BE2C (cell line): ENCODE measurements at regions not wholly inside any gene's neighbourhood (a gene's known extent, or its start where the extent isn't known, plus 50 kb on each side); places are given as distances from the start of the nearest gene placed in this dataset.

ENCODE experiments used
- DNase-seq: peaks from one replicate; pipeline ENCODE4 v3.0.0-alpha.2; 2020
- H3K27me3 ChIP-seq: fragments of 250-450 bp; sonication (Bioruptor Pico); 2 replicates; pipeline ENCODE4 v1.5.1; 2020; ENCODE audit warnings: mild to moderate bottlenecking
- H3K36me3 ChIP-seq: fragments of 250-450 bp; sonication (Bioruptor Pico); 2 replicates; pipeline ENCODE4 v1.5.1; 2020; ENCODE audit warnings: mild to moderate bottlenecking
- H3K4me1 ChIP-seq: fragments of 250-450 bp; sonication (Bioruptor Pico); 2 replicates; pipeline ENCODE4 v1.5.1; 2020
- H3K4me3 ChIP-seq: 2 replicates; pipeline ENCODE4 v1.5.1; 2011; ENCODE audit warnings: low read depth, low read length
- H3K9me3 ChIP-seq: fragments of 250-450 bp; sonication (Bioruptor Pico); 2 replicates; pipeline ENCODE4 v1.5.1; 2020
- CTCF ChIP-seq: IDR thresholded peaks from 2 replicates; pipeline ENCODE4 v1.5.1; 2012; ENCODE audit warnings: mild to moderate bottlenecking, low read depth, low read length

DNA sequence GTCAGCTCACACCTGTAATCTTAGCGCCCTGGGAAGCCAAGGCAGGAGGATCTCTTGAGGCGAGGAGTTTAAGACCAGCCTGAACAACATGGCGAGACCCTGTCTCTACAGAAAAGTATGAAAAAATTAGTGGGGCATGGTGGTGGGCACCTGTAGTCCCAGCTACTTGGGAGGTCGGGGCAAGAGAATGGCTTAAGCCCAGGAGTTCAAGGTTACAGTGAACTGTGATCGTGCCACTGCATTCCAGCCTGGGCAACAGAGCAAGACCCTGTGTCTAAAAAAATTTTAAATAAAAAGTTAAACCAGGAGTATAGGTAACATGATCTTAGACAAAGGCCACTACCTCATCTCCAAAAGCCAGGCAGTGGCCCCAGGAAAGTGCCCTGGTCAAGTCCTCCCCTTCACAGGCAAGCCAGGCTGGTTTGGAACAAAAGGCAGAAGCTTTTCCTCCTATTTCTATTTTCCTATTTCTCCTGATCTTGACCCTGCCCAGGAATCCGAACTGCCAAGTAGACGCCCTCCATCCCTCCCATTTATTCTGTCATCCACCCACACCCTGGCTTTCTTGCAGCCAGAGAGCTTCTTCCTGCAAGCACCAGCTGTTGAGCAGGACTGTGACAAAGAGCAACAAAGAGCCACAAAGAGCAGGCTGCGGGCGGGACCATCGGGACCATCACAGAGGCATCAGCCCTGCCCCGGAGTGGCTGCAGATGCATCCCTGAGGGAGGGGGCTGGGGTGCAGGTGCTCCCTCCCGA, 149.9 kb upstream of the AFDN start:
- no peaks in the 10 kb centered on the region for H3K36me3 ChIP-seq
- no peak for DNase-seq
- peaks cover 3% of the 10 kb centered on the region; the same call in 1 of the 2 replicates for H3K9me3 ChIP-seq
- TF ChIP-seq CTCF = no peak
- peaks cover 40% of the 10 kb centered on the region for H3K27me3 ChIP-seq
- H3K4me3 ChIP-seq = no peak overlapping the region
- no peaks in the 10 kb centered on the region for H3K4me1 ChIP-seq

DNA sequence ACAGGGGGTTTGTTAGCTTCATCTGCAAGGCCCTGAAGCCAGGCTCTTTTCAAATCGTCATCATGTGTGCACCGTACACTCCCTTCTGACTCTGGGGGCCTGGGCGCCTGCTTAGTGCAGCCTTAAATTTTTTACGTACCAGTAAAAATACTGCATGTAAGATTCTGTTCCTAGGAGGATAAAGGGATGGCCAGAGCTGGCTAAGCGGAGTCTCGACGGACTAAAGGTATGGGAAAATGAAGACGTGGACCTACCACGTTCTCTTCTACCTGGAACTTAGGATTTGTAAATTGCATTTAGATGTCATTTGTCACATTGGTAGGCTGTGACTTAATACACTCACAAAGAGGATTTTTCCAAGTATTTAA, 149.3 kb upstream of the AFDN start:
- H3K27me3 ChIP-seq = peaks cover 44% of the 10 kb centered on the region
- TF ChIP-seq CTCF = no peak
- no peak for DNase-seq
- no peaks in the 10 kb centered on the region for H3K4me1 ChIP-seq
- H3K36me3 ChIP-seq = no peaks in the 10 kb centered on the region
- peaks cover 2% of the 10 kb centered on the region; the same call in 1 of the 2 replicates for H3K9me3 ChIP-seq
- H3K4me3 ChIP-seq = no peak overlapping the region

GRCh38 chr6:167678102-167679101, 148.3 kb upstream of the AFDN start:
- H3K4me3 ChIP-seq = peak overlapping the region; percentile 19; the same call in 1 of the 2 replicates
- peaks cover 49% of the 10 kb centered on the region for H3K27me3 ChIP-seq
- peak; percentile 34 for DNase-seq
- no peaks in the 10 kb centered on the region for H3K9me3 ChIP-seq
- no peak for TF ChIP-seq CTCF
- H3K4me1 ChIP-seq = no peaks in the 10 kb centered on the region
- H3K36me3 ChIP-seq = no peaks in the 10 kb centered on the region

DNA sequence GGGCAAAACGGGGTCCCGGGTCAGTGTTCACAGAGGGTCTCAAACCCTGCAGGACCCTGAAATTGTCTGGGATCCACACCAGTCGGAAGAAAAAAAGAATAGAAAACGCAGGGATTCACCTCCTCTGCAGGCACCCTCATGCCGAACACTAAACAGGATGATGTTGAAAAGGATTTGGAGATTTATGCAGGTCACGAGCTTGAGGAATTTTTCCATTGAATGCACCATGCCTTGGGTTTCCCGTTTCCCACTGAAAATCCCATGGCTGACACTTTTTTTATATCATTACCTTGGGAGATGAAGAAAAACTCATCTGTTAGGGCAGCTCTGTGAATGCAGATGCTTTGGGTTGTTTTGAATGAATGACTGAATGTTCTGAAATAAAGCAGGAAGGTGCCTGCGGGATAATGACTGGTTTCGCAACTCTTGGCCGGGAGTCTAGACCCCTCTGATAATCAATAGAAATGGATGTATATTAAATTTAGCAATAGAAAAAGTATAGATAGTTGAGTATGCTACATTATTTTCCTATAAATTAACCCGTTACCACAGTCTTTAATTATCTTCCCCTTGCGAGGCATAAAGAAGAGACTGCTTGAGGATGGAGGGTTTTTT, 147.5 kb upstream of the AFDN start:
- TF ChIP-seq CTCF = no peak

GRCh38 chr6:167679790-167680604, 146.7 kb upstream of the AFDN start:
- Histone ChIP-seq H3K4me3 (no peak overlapping the region), H3K36me3 (no peaks in the 10 kb centered on the region), H3K4me1 (no peaks in the 10 kb centered on the region), H3K27me3 (peaks cover 49% of the 10 kb centered on the region), H3K9me3 (no peaks in the 10 kb centered on the region)
- DNase-seq = no peak
- no peak for TF ChIP-seq CTCF

More for the DNA sequence above, 147.5 kb upstream of the AFDN start:
- Histone ChIP-seq H3K36me3 (no peaks in the 10 kb centered on the region), H3K27me3 (peaks cover 49% of the 10 kb centered on the region), H3K9me3 (no peaks in the 10 kb centered on the region), H3K4me1 (no peaks in the 10 kb centered on the region), H3K4me3 (no peak overlapping the region)
- no peak for DNase-seq
